HFFc6 (cell line): ENCODE measurements at regions not wholly inside any gene's neighbourhood (a gene's known extent, or its start where the extent isn't known, plus 50 kb on each side); places are given as distances from the start of the nearest gene placed in this dataset.

Source experiments
- DNase-seq: peaks from one replicate; pipeline ENCODE4 v3.0.0-alpha.2; 2018
- H3K27ac Mint-ChIP-seq: 2 replicates; pipeline ENCODE4 v1.8.0; 2020; ENCODE audit warnings: mild to moderate bottlenecking, mixed read lengths
- H3K27me3 Mint-ChIP-seq: 2 replicates; pipeline ENCODE4 v1.8.0; 2021; ENCODE audit warnings: mild to moderate bottlenecking, moderate library complexity, mixed read lengths; ENCODE audit not compliant: insufficient read depth
- H3K36me3 Mint-ChIP-seq: 2 replicates; pipeline ENCODE4 v1.8.0; 2021; ENCODE audit warnings: low read depth, mixed read lengths
- H3K4me1 Mint-ChIP-seq: 2 replicates; pipeline ENCODE4 v1.8.0; 2020; ENCODE audit warnings: low read depth, mixed read lengths
- H3K4me3 Mint-ChIP-seq: 2 replicates; pipeline ENCODE4 v1.8.0; 2020; ENCODE audit warnings: mild to moderate bottlenecking, moderate library complexity, mixed read lengths
- H3K9me3 Mint-ChIP-seq: 2 replicates; pipeline ENCODE4 v1.8.0; 2020; ENCODE audit warnings: mild to moderate bottlenecking, mixed read lengths
- CTCF ChIP-seq: fragments of 200-600 bp; sonication (generic); IDR thresholded peaks from 2 replicates; pipeline ENCODE4 v1.5.0; 2021; ENCODE audit warnings: antibody characterized with exemption, mild to moderate bottlenecking

- H3K4me3 Mint-ChIP-seq: no peak overlapping the region
- DNase-seq: no peak
- H3K27ac Mint-ChIP-seq: no peak overlapping the region
- H3K9me3 Mint-ChIP-seq: peaks cover 21% of the 10 kb centered on the region
- no peak for TF ChIP-seq CTCF
- no peaks in the 10 kb centered on the region for H3K36me3 Mint-ChIP-seq
- no peaks in the 10 kb centered on the region for H3K27me3 Mint-ChIP-seq
- no peaks in the 10 kb centered on the region for H3K4me1 Mint-ChIP-seq
These were observed 324.1 kb upstream of the KLHL1 start for GRCh38 chr13:70432276-70432805.

GRCh38 chr13:70430256-70430655 lies 322.0 kb upstream of the KLHL1 start:
- TF ChIP-seq CTCF: no peak
- no peak overlapping the region for H3K27ac Mint-ChIP-seq
- no peak for DNase-seq
- no peak overlapping the region for H3K4me3 Mint-ChIP-seq
- H3K36me3 Mint-ChIP-seq: no peaks in the 10 kb centered on the region
- no peaks in the 10 kb centered on the region for H3K27me3 Mint-ChIP-seq
- H3K9me3 Mint-ChIP-seq: peaks cover 23% of the 10 kb centered on the region
- no peaks in the 10 kb centered on the region for H3K4me1 Mint-ChIP-seq

DNA sequence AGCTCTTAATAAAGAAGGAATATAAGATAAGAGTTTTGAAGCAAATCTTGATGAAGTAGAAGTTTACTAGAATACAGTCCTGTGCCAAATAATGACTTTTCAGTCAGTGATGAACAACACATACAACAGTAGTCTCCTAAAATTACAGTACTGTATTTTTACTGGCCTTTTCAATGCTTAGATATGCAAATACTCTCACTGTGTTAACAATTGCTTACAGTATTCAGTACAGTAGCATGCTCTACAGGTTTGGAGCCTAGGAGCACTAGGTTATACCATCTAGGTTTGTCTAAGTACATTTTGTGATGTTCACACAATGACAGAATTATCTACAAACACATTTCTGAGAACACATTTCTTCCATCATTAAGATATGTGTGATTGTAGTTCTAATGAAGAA lies 316.7 kb upstream of the KLHL1 start:
- no peaks in the 10 kb centered on the region for H3K4me1 Mint-ChIP-seq
- no peaks in the 10 kb centered on the region for H3K36me3 Mint-ChIP-seq
- no peak for DNase-seq
- H3K27me3 Mint-ChIP-seq: no peaks in the 10 kb centered on the region
- peaks cover 8% of the 10 kb centered on the region for H3K9me3 Mint-ChIP-seq
- TF ChIP-seq CTCF: no peak
- H3K4me3 Mint-ChIP-seq: no peak overlapping the region
- H3K27ac Mint-ChIP-seq: no peak overlapping the region

DNA sequence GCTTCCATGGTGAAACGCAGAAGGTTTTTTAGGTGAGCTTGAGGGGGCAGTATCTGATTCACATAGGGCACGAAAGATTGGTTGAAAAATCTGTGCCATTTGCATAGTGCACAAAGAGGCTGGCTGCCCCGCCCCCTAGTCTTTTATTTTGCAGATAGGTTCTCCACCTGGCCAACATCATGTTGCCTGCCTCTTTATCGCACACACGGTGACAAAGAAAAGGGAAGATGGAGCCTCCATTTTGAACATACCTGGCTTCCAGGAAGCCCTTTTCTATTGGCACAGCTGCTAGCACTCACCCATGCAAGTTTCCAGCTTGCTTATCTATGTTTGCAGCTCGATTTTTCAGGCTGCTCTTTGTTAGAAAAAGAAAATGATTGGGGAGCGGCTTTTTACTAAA lies 316.2 kb upstream of the KLHL1 start:
- Mint-ChIP-seq H3K9me3 (peaks cover 8% of the 10 kb centered on the region), H3K4me1 (no peaks in the 10 kb centered on the region), H3K4me3 (no peak overlapping the region), H3K27ac (no peak overlapping the region), H3K36me3 (no peaks in the 10 kb centered on the region), H3K27me3 (no peaks in the 10 kb centered on the region)
- DNase-seq: no peak
- no peak for TF ChIP-seq CTCF

DNA sequence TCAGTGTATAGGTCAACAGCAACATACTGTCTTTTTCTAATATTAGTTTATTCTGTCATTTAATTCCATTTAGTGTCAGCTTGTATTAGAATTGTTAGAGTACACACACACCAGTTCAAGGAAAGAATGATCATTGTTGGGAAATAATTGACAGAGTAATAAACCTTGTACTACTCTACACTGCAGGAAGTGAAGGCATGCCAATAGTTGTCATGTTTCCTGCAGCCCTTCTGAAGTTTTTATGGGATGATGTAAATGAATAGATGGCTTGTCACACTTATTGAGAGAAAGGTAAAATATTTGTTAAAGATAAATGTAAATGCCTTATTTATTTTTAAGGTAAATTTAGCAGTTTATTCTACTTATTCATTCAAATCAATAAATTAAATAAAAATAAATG lies 306.9 kb upstream of the KLHL1 start:
- Mint-ChIP-seq H3K4me1 (no peaks in the 10 kb centered on the region), H3K27me3 (no peaks in the 10 kb centered on the region), H3K27ac (no peak overlapping the region), H3K9me3 (peaks cover 33% of the 10 kb centered on the region), H3K4me3 (no peak overlapping the region), H3K36me3 (peaks cover 5% of the 10 kb centered on the region; the same call in 1 of the 2 replicates)
- DNase-seq: no peak
- no peak for TF ChIP-seq CTCF

GRCh38 chr13:70408865-70409264 lies 300.6 kb upstream of the KLHL1 start:
- H3K4me3 Mint-ChIP-seq: no peak overlapping the region
- H3K27me3 Mint-ChIP-seq: no peaks in the 10 kb centered on the region
- TF ChIP-seq CTCF: no peak
- DNase-seq: no peak
- H3K36me3 Mint-ChIP-seq: peaks cover 4% of the 10 kb centered on the region; the same call in 1 of the 2 replicates
- H3K4me1 Mint-ChIP-seq: no peaks in the 10 kb centered on the region
- H3K27ac Mint-ChIP-seq: no peak overlapping the region
- peaks cover 25% of the 10 kb centered on the region for H3K9me3 Mint-ChIP-seq
